HG03520 (cell line): ENCODE measurements at regions not wholly inside any gene's neighbourhood (a gene's known extent, or its start where the extent isn't known, plus 50 kb on each side); places are given as distances from the start of the nearest gene placed in this dataset.

Experiments used
- ATAC-seq: cut with Tn5 transposase; IDR thresholded peaks from one replicate; pipeline ENCODE4 v1.9.1; 2021; ENCODE audit warnings: mild to moderate bottlenecking, moderate library complexity; ENCODE audit not compliant: unreplicated experiment

DNA sequence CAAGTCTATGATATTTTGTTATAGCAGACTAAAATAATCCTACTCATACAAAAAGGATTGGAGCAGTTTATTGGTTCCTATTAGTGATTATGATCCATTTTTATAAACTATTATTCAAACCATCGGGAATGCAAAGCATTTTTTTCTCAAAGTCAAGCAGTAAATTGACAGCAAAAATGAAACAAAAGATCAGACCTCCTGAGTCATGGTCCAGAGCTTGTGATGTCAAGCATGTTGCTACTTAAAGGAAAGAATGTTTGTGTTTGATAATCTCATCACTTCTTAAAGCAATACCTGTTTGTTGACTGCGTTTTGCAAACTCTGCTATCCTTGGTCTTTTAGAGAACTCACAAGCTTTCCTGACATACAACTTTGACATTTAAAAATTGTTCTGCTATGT lies 204.4 kb downstream of the SAMD5 start:
- ATAC-seq: no peak

- no peak for ATAC-seq
Measured at GRCh38 chr6:147715035-147715434, 206.5 kb downstream of the SAMD5 start.

- ATAC-seq: no peak
Measured at GRCh38 chr6:147716434-147716833, 207.9 kb downstream of the SAMD5 start.

DNA sequence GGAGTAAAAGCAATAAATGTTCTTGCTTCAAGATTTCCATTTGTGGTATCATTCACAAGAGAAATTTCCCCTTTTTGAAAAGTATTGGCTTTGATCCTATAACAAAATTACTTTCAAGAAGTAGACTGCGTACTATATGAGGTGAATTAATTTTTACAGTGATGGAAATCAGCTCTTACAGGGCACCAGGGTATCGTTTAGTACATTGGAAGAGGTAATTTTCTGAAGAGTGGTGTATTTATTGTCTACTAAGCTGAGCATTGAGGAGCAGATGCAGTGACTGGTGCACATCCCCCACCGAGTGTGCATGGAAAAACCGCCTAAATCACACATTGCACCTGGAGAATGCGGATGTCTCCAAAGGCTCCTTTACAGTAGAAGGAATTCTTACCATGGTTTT lies 209.5 kb downstream of the SAMD5 start:
- no peak for ATAC-seq

DNA sequence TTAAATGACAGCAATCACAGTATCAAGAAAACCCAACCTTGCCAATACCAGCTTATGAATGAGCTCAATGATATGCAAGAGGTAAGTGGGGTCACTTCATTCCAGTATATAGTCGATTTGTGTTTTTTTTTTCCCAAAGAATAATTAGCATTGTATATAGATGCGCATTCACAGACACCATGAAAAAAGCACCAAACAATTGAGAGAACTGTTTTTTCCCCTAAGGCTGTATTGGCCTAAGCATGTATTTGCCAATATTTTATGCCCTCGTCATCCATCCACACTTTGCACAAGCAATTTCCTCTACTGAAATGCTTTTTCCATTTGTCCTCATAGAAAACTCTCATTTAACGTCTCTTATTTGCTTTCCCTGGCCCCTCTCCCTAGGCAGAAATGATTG lies 213.7 kb downstream of the SAMD5 start:
- no peak for ATAC-seq

DNA sequence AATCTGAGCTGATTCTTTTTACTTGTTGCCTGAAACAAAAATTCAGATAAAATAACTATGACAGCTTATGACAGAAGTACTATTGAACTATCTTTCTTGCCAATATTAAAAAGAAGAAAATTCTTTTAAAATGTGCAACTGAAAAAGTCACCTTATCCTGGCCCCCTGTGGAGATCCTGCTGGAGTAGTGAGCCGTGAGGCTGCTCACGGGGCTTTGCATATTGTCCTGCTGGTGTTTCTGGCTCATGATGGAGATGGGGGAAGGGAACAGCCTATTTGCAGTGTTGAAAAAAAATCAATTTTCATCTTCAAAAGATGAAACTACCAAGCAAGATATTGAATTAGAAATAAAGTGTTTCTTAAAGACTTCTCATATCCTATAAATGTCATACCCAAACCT lies 216.0 kb downstream of the SAMD5 start:
- ATAC-seq: no peak

DNA sequence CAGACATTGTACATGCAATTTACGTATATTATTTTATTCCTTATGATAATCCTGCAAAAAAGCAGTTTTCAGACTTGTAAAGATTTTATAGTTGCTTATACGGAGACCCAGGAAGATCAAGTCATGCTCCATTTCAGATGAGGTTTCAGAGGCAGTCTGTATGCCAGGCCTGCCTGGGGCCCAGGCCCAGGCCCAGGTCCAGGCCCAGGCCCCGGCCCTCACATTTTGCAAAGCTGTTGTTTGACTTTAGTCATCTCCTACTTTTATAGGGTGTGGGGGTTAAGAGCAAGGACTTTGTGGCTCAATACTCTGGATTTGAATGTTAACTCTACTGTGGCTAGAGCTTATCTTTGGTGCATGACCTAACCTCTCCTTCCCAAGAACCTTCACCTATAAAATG lies 217.9 kb downstream of the SAMD5 start:
- no peak for ATAC-seq

DNA sequence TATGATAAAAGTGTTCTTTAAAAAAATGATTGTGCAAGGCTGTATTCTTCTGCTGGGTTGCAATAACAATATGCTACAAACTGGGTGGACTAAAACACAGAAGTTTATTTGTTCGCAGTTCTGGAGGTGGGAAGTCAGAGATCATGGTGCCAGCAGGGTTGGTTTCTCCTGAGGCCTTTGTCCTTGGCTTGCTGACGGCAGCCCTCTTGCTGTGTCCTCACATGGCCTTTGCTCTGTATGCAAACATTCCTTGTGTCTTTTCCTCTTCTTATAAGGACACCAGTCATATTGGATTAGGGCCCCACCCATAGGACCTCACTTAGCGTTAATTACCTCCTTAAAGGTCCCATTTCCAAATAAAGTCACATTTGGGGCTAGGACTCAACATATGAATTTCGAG lies 220.4 kb downstream of the SAMD5 start:
- no peak for ATAC-seq

DNA sequence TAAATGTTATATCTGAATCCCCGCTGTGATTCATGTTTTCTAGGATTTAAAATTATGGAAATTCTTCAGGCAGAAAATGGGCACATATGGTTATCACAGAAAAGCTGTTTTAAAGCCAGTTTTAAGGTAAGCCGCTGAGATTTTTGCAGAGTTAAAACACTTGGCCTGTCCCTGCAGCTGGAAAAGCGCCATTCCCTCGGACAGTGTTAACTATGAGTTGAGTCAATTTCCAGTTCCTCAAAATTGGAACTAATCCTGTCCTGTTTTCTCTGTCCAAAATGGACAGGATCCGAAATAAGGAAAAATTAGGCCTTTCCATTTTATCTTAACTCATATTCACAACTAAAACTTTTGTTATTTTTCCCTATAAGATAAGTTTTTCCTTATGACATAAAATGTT lies 225.2 kb downstream of the SAMD5 start:
- no peak for ATAC-seq

DNA sequence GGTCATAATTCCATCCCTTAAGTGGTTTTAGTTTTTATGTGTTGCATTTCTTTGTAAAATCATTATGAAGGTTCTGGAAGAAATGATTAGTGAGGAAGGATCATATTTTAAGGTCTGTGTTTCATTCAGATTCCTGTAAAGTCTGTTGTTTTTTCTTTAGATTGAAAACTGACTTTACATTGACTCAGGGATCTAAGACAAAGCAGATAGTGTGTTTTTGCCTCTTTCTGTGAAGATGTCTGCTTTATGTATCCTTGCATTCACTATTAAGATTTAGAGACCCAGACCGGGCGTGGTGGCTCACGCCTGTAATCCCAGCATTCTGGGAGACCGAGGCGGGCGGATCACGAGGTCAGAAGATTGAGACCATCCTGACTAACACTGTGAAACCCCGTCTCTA lies 225.7 kb downstream of the SAMD5 start:
- ATAC-seq: no peak

DNA sequence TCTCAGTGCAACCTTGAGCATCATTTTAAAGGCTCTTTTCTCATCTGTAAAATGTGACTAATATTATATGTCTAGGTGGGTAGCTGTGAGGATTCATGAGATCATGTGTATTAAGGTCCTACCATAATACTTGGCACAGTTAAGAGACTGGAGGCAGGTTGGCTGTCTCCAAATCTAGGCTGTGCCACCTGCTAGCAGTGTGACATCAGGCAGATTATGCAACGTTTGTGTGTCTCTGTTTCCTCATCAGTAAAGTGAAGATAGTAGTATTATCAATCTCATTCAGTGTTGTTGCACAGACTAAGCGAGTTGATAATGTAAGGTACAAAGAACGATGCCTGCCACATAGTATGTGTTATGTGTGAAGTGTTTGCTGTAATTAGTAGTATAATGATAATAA lies 227.4 kb downstream of the SAMD5 start:
- ATAC-seq: no peak

DNA sequence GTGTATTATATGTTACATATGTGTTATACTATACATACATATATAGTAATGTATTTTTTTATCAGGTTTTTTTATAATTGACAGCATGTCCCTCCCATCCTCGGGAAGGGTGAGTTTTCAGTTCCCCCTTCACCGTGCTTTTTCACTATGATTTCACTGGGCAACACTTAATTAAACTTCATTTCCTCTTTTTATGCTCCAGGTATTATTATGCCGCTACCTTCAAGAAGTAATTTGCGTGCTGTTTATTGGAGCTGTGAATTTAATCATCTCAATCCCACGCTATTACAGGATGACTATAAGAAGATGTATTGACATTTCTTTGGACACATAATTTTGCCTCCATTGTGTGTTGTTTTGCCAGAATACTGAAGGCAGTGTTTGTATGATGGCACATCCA lies 228.6 kb downstream of the SAMD5 start:
- ATAC-seq: no peak

- no peak for ATAC-seq
Measured at GRCh38 chr6:147738099-147738498, 229.6 kb downstream of the SAMD5 start.

DNA sequence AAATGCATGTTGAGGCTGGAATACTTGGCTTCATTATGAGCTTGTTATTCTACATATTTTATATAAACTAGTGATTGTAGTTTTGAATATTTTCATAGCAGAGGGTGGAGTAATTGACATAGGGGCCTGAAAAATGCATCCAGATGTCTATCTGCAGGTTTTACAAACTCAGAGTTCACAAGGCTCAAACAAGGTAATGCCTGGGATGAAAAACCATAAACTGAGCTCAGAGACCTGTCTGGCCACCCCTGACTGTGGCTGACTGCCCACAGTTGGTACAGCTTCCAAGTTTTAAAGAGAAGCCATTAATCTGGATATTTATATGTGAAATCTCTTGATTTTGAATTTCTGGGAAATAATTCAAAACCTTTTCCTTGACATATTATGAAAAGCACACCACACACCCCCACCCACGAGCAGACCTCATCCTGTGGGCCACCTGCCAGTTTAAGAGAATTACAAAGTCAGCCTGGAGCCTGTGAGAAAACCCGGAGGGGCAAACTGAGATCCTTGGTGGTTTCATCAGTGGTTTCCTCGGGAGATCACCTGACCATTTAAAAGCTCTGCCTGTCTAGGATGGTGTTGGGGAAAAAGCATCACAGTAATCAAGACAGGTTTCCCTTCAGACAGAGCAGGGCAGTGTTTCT lies 230.1 kb downstream of the SAMD5 start:
- no peak for ATAC-seq

DNA sequence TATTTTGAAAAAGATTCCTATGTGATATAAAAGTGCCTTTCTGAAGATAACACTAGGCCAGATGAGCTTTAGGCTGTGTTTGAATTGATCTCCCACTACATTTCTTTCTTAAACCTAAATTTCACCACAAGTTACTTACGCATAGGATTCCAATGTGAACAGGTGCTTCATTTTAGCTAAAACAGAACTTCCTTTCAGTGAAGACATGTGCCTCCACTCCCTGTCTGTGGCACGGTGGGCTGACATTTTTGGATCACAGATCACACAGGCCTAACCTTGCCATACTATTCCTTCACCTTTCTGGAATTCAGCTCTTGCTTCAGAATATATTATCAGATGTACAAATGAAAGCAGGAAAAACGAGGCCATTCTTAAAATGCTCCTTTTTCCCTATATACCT lies 231.8 kb downstream of the SAMD5 start:
- no peak for ATAC-seq

DNA sequence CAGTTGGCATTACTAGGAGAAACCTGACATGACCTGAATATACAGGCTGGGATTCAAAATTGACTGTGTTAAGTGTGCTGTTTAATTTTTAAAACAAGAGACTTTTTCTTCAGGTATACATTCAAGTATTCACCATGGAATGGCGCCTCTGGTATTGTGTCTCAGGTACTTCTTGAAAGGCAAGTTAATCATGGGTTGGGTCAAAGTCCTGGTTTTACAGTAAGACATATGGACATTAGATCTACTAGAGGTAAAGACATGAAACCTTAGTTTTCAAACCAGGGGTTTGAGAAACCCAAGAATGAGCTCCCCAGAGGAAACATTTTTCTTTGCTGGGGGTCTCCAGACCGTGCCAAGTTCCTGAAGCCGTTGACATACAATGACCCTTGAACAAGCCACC lies 232.4 kb downstream of the SAMD5 start:
- no peak for ATAC-seq

- no peak for ATAC-seq
Measured at GRCh38 chr6:147741389-147741788, 232.9 kb downstream of the SAMD5 start.

GRCh38 chr6:147742440-147742839 lies 233.9 kb downstream of the SAMD5 start:
- ATAC-seq: no peak

- no peak for ATAC-seq
Measured at GRCh38 chr6:147744012-147744411, 235.5 kb downstream of the SAMD5 start.

GRCh38 chr6:147749331-147749730 lies 240.8 kb downstream of the SAMD5 start:
- ATAC-seq: no peak

DNA sequence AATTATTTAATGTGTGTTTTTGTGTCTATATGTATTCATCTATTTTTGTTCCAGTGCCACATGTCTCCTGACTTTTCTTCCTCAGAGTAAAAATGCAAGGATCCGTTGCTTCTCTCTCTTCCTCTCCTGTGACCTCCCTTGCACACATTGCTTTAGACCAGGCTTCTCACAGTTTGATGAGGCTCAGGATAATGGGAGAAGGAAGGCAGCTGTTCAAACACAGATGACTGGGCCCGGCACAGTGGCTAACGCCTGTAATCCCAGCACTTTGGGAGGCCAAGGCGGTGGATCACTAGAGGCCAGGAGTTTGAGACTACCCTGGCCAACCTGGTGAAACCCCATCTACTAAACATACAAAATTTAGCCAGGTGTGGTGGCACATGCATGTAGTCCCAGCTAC lies 241.9 kb downstream of the SAMD5 start:
- ATAC-seq: no peak

DNA sequence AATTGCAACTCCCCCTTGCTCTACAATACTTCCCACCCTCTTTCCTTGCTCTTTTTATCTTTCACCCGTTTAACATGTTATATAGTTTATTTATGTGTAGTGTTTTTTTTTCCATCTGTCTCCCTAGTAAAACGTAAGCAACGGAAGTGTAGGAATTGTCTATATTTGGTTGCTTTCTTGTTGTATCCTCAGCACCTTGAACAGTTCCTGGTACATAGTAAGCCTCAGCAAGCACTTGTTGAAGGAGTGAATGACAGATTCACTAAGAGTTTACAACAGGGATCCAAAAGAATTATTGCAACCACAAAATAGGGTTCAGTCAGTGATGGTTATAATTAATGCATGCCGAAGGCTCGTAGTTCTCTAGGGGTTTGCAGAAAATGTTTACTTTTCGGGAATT lies 242.7 kb downstream of the SAMD5 start:
- no peak for ATAC-seq

DNA sequence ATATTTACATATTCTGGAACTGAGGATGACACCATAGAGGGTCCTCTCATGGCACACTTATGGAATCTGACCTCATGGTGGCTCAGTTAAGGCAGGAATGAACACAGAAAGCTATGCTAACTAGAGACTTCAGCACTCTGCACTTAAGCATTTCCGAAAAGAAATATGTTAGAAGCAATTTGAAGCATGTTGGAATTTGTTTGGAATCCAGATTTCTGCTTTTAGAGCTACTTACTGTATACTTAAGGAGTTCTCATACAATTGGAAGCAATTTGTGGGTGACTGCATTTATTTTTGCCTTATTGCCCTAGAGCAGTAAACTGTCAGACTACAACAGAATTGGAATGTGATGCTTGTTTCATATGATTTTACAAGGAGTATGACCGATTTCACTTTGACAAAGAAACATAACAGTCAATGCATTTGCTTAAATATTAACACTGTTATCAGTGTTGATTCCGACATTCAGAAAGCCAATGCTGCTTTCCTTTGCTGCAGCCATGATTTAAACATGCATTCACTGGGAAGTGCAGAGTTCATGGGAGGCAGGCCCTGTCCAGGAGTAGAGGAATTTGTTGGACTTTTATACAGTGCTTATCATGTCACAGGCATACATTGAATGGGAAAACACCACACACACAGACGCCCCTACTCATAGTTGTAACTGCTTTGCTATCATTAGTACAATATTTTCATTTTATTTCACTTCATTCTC lies 244.4 kb downstream of the SAMD5 start:
- no peak for ATAC-seq
